PFSK-1 (cell line): ENCODE measurements at regions not wholly inside any gene's neighbourhood (a gene's known extent, or its start where the extent isn't known, plus 50 kb on each side); places are given as distances from the start of the nearest gene placed in this dataset.

ENCODE experiments used
- FOXP2 ChIP-seq: optimal IDR thresholded peaks from 2 replicates; pipeline ENCODE3; 2011; ENCODE audit warnings: borderline replicate concordance, control low read depth, inconsistent platforms; ENCODE audit not compliant: insufficient read depth; ENCODE audit errors: extremely low read length, extremely low read depth
- POLR2AphosphoS5 ChIP-seq: IDR thresholded peaks from 2 replicates; pipeline ENCODE4 v1.6.1; 2012; ENCODE audit warnings: low read depth, mild to moderate bottlenecking, control low read depth, low read length, moderate library complexity
- SIN3A ChIP-seq: IDR thresholded peaks from 2 replicates; pipeline ENCODE4 v1.6.1; 2012; ENCODE audit warnings: mild to moderate bottlenecking, low read length, moderate library complexity, borderline replicate concordance; ENCODE audit not compliant: insufficient read depth
- TAF1 ChIP-seq: IDR thresholded peaks from 2 replicates; pipeline ENCODE4 v1.6.1; 2012; ENCODE audit warnings: low read length, control low read depth, borderline replicate concordance; ENCODE audit not compliant: insufficient read depth
- TF ChIP-seq, protein P1 (sequence below), 2 experiments: IDR thresholded peaks; 2 replicates each; pipeline versions ENCODE4 v1.6.1 to v1.8.0; 2011 to 2012; ENCODE audit warnings: low read depth in 2 of 2, low read length in 2 of 2, control low read depth in 1 of 2, inconsistent platforms in 1 of 2, mild to moderate bottlenecking in 1 of 2, moderate library complexity in 1 of 2; ENCODE audit not compliant: insufficient read depth in 1 of 2

- TF ChIP-seq SIN3A, result no peak
- TF ChIP-seq POLR2AphosphoS5, result no peak
- TF ChIP-seq, protein P1, sequence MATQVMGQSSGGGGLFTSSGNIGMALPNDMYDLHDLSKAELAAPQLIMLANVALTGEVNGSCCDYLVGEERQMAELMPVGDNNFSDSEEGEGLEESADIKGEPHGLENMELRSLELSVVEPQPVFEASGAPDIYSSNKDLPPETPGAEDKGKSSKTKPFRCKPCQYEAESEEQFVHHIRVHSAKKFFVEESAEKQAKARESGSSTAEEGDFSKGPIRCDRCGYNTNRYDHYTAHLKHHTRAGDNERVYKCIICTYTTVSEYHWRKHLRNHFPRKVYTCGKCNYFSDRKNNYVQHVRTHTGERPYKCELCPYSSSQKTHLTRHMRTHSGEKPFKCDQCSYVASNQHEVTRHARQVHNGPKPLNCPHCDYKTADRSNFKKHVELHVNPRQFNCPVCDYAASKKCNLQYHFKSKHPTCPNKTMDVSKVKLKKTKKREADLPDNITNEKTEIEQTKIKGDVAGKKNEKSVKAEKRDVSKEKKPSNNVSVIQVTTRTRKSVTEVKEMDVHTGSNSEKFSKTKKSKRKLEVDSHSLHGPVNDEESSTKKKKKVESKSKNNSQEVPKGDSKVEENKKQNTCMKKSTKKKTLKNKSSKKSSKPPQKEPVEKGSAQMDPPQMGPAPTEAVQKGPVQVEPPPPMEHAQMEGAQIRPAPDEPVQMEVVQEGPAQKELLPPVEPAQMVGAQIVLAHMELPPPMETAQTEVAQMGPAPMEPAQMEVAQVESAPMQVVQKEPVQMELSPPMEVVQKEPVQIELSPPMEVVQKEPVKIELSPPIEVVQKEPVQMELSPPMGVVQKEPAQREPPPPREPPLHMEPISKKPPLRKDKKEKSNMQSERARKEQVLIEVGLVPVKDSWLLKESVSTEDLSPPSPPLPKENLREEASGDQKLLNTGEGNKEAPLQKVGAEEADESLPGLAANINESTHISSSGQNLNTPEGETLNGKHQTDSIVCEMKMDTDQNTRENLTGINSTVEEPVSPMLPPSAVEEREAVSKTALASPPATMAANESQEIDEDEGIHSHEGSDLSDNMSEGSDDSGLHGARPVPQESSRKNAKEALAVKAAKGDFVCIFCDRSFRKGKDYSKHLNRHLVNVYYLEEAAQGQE (IDR thresholded peaks at IDR 0.05; ENCODE audit: insufficient read depth in 1 of 2, low read depth in 2 of 2, low read length in 2 of 2), result no peak
- TF ChIP-seq FOXP2, result no peak
- TF ChIP-seq TAF1, result no peak
Measured at GRCh38 chrX:110588853-110589252, 206.8 kb downstream of the CHRDL1 start.

- TF ChIP-seq SIN3A (no peak), POLR2AphosphoS5 (no peak), FOXP2 (no peak), TAF1 (no peak)
- TF ChIP-seq, protein P1 (IDR thresholded peaks at IDR 0.05; ENCODE audit: insufficient read depth in 1 of 2, low read depth in 2 of 2, low read length in 2 of 2), result no peak
Measured at GRCh38 chrX:110600745-110601310, 194.8 kb downstream of the CHRDL1 start.

DNA sequence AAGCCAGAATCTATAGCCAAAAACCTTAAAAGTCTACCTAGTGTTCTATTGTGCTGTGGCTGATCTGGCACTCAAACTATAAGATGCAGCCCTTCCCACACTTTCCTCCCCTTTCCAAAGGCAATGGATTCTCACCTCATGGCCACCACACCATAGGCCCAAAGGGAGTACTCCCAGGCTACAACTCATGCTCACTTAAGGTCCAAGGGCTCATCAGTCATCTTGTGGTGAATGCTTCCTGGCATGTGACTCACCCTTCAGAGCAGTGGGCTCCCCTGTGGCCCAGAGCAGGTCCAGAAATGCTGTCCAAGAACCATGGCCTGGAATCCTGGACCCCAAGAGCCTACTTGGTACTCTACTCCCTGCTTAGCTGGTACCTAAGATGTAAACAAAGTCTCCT, 181.0 kb downstream of the CHRDL1 start:
- TF ChIP-seq TAF1, result no peak
- no peak for TF ChIP-seq FOXP2
- TF ChIP-seq SIN3A, result no peak
- TF ChIP-seq POLR2AphosphoS5, result no peak
- TF ChIP-seq, protein P1 (IDR thresholded peaks at IDR 0.05; ENCODE audit: insufficient read depth in 1 of 2, low read depth in 2 of 2, low read length in 2 of 2), result no peak
